ENCODE measurements at regions not wholly inside any gene's neighbourhood (a gene's known extent, or its start where the extent isn't known, plus 50 kb on each side); places are given as distances from the start of the nearest gene placed in this dataset.

DNA sequence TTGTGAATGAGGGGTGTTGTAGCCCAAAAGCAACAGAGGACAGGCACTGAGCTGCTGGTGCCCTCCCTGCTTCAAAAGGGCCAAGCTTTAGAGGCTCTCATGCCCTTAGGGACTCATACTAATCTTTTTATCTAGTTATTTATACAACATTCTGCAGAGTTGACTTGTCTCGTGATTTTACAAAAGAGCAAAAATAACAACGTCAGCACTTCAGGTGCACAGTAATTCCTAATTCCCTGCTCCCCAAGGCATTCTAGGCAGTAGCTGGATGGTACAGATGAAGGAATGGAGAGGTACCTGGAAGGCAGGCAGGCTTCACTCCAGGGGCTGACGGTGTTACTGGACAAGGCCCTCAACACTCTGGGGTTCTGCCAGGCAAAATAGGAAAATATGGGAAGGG lies 406.7 kb upstream of the CCL2 start:
- Histone ChIP-seq H3K4me1 (ENCODE audit: control insufficient read depth in 5 of 5, insufficient read depth in 5 of 5, low read length in 5 of 5) (no peaks in the 10 kb centered on the region), H3K27ac (ENCODE audit: low read depth in 1 of 2, low read length in 1 of 2) (no peak overlapping the region), H3K4me3 (no peak overlapping the region), H3K9ac (ENCODE audit: insufficient read depth in 1 of 2, low read length in 2 of 2) (no peak overlapping the region), H3K36me3 (ENCODE audit: control insufficient read depth in 4 of 4, insufficient read depth in 4 of 4, low read length in 4 of 4) (no peaks in the 10 kb centered on the region), H3K9me3 (ENCODE audit: control insufficient read depth in 4 of 4, insufficient read depth in 3 of 4, low read length in 3 of 4) (no peaks in the 10 kb centered on the region), H3K27me3 (ENCODE audit: control insufficient read depth in 3 of 3, insufficient read depth in 3 of 3, low read length in 2 of 3) (no peaks in the 10 kb centered on the region)
- TF ChIP-seq, protein P1, sequence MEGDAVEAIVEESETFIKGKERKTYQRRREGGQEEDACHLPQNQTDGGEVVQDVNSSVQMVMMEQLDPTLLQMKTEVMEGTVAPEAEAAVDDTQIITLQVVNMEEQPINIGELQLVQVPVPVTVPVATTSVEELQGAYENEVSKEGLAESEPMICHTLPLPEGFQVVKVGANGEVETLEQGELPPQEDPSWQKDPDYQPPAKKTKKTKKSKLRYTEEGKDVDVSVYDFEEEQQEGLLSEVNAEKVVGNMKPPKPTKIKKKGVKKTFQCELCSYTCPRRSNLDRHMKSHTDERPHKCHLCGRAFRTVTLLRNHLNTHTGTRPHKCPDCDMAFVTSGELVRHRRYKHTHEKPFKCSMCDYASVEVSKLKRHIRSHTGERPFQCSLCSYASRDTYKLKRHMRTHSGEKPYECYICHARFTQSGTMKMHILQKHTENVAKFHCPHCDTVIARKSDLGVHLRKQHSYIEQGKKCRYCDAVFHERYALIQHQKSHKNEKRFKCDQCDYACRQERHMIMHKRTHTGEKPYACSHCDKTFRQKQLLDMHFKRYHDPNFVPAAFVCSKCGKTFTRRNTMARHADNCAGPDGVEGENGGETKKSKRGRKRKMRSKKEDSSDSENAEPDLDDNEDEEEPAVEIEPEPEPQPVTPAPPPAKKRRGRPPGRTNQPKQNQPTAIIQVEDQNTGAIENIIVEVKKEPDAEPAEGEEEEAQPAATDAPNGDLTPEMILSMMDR (IDR thresholded peaks at IDR 0.05; ENCODE audit: control extremely low read depth, extremely low read depth): no peak
- ATAC-seq (ENCODE audit: insufficient read depth, low FRiP score) (no peak), DNase-seq (no peak)
- 78 to 81% methylated on average over 3 of the region's 3 CpGs for WGBS, 2 donors

DNA sequence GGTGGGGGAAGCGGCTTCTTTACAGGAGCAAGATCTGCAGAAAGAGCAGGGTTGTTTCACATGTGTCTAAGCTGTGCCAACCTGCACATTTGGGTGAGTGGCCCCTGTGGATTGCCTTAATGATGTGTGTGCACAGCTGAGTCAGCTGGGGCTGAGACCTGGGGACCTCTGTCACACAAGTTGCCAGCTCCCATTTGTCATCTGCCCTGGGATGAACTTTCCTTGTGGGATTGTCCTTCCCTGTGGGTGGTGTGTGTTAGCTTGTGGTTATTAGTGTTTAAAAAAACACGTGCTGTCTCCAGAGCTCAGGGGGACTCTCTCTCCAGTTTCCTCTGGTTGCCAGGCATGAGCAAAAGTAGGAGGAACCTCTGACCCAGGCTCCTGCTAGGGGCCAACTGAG lies 400.5 kb upstream of the CCL2 start:
- WGBS, 2 donors: 56 to 66% methylated on average over 2 of the region's 2 CpGs
- ATAC-seq (ENCODE audit: insufficient read depth, low FRiP score) (no peak), DNase-seq (no peak)
- Histone ChIP-seq H3K27ac (ENCODE audit: low read depth in 1 of 2, low read length in 1 of 2) (no peak overlapping the region), H3K36me3 (ENCODE audit: control insufficient read depth in 4 of 4, insufficient read depth in 4 of 4, low read length in 4 of 4) (no peaks in the 10 kb centered on the region), H3K4me1 (ENCODE audit: control insufficient read depth in 5 of 5, insufficient read depth in 5 of 5, low read length in 5 of 5) (no peaks in the 10 kb centered on the region), H3K9me3 (ENCODE audit: control insufficient read depth in 4 of 4, insufficient read depth in 3 of 4, low read length in 3 of 4) (peaks cover 0 to 7% (median 0%) of the 10 kb centered on the region in 4 donors), H3K27me3 (ENCODE audit: control insufficient read depth in 3 of 3, insufficient read depth in 3 of 3, low read length in 2 of 3) (peaks cover 0 to 5% (median 0%) of the 10 kb centered on the region in 3 donors), H3K9ac (ENCODE audit: insufficient read depth in 1 of 2, low read length in 2 of 2) (no peak overlapping the region), H3K4me3 (no peak overlapping the region)
- TF ChIP-seq, protein P1 (IDR thresholded peaks at IDR 0.05; ENCODE audit: control extremely low read depth, extremely low read depth): no peak

DNA sequence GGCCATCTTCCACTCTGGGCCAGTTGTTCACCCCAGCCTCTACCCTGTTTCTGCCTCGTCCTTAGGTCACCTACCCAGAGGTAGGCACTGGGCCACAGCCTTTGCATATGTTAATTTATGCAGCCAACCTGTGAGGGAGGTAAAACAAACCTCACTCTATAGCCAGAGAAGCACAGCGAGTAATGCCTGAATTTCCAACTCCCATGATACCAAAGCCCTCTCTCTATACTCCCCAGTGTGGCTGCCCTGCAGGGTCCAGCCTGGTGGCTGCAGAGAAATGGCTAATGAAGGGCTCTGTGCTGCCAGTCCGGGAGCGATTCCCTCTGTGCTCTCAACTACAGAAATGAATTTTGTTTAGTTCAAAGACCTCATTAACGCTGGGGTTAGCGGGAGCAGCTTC lies 397.0 kb upstream of the CCL2 start:
- ATAC-seq (ENCODE audit: insufficient read depth, low FRiP score): no peak
- Histone ChIP-seq H3K36me3 (ENCODE audit: control insufficient read depth in 4 of 4, insufficient read depth in 4 of 4, low read length in 4 of 4) (no peaks in the 10 kb centered on the region), H3K4me1 (ENCODE audit: control insufficient read depth in 5 of 5, insufficient read depth in 5 of 5, low read length in 5 of 5) (no peaks in the 10 kb centered on the region), H3K4me3 (no peak overlapping the region), H3K9me3 (ENCODE audit: control insufficient read depth in 4 of 4, insufficient read depth in 3 of 4, low read length in 3 of 4) (peaks cover 0 to 7% (median 0%) of the 10 kb centered on the region in 4 donors), H3K27ac (ENCODE audit: low read depth in 1 of 2, low read length in 1 of 2) (no peak overlapping the region), H3K27me3 (ENCODE audit: control insufficient read depth in 3 of 3, insufficient read depth in 3 of 3, low read length in 2 of 3) (peaks cover 0 to 5% (median 0%) of the 10 kb centered on the region in 3 donors), H3K9ac (ENCODE audit: insufficient read depth in 1 of 2, low read length in 2 of 2) (no peak overlapping the region)
- TF ChIP-seq, protein P1 (IDR thresholded peaks at IDR 0.05; ENCODE audit: control extremely low read depth, extremely low read depth): no peak
- DNase-seq: no peak
- WGBS, 2 donors: 35 to 49% methylated on average over 6 of the region's 6 CpGs

DNA sequence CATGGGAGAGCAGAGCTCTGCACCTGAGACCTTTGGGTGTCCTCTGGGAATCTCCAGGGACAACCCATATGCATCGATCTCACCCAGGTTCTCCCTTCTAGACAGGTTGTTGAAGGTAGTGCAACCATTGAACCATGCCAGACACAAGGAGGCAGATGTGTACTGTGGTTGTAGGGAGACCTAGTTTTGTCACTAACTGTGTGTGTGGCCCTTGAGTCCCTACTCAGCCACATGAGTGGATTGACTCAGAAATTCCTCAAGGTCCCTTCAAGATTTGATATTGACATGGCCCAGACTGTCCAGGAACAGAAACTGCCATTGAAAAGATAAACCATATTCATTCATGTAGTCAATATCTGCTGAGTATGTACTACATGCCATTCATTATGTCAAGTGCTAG lies 396.4 kb upstream of the CCL2 start:
- no peak overlapping the region for H3K9ac ChIP-seq (ENCODE audit: insufficient read depth in 1 of 2, low read length in 2 of 2)
- 82 to 87% methylated on average over 1 of the region's 1 CpG for WGBS, 2 donors
- TF ChIP-seq, protein P1 (IDR thresholded peaks at IDR 0.05; ENCODE audit: control extremely low read depth, extremely low read depth): no peak
- no peak overlapping the region for H3K27ac ChIP-seq (ENCODE audit: low read depth in 1 of 2, low read length in 1 of 2)
- no peak for DNase-seq
- no peak overlapping the region for H3K4me3 ChIP-seq
- no peak for ATAC-seq (ENCODE audit: insufficient read depth, low FRiP score)
- peaks cover 0 to 7% (median 0%) of the 10 kb centered on the region in 4 donors for H3K9me3 ChIP-seq (ENCODE audit: control insufficient read depth in 4 of 4, insufficient read depth in 3 of 4, low read length in 3 of 4)
- peaks cover 0 to 7% (median 0%) of the 10 kb centered on the region in 3 donors for H3K27me3 ChIP-seq (ENCODE audit: control insufficient read depth in 3 of 3, insufficient read depth in 3 of 3, low read length in 2 of 3)
- no peaks in the 10 kb centered on the region for H3K4me1 ChIP-seq (ENCODE audit: control insufficient read depth in 5 of 5, insufficient read depth in 5 of 5, low read length in 5 of 5)
- no peaks in the 10 kb centered on the region for H3K36me3 ChIP-seq (ENCODE audit: control insufficient read depth in 4 of 4, insufficient read depth in 4 of 4, low read length in 4 of 4)

Measured in lung (tissue), 11 donors.